ENCODE measurements at regions not wholly inside any gene's neighbourhood (a gene's known extent, or its start where the extent isn't known, plus 50 kb on each side); places are given as distances from the start of the nearest gene placed in this dataset.
"Not testable (repeated sequence)": the region's sequence is repeated elsewhere in the genome, so short reads cannot be mapped to it uniquely, and the experiment has no call there.

DNA sequence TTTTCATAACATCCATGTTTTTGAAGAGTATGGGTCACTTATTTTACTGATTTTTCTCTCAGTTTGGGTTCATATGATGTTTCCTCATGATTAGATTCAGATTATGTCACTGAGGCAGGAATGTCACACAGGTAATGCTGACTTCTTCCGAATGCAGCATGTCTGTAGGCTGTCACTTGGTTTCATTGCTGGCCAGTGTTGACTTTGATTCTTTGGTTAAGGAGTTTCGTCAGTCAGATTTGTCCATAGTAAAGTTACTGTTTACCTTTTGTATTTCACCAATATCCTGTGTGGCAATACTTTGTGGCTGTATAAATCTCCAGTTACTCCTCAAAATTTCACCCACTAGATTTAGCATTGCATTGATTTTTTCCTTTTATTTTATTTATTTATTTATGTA lies 105.6 kb downstream of the MRPL57 start:
- H3K9ac ChIP-seq (ENCODE audit: low read length), result no peak overlapping the region
- H3K27ac ChIP-seq (ENCODE audit: low read depth, low read length), result no peak overlapping the region
- H3K4me1 ChIP-seq (ENCODE audit: control insufficient read depth, insufficient read depth, low read length), result no peaks in the 10 kb centered on the region
- peaks cover 3% of the 10 kb centered on the region for H3K27me3 ChIP-seq (ENCODE audit: control insufficient read depth, insufficient read depth, low read length)
- H3K36me3 ChIP-seq (ENCODE audit: control insufficient read depth, insufficient read depth, low read length), result no peaks in the 10 kb centered on the region
- no peak overlapping the region for H3K4me3 ChIP-seq (ENCODE audit: low read length)

GRCh38 chr13:21287331-21287907 lies 111.0 kb downstream of the MRPL57 start:
- H3K36me3 ChIP-seq (ENCODE audit: control insufficient read depth, insufficient read depth, low read length), result no peaks in the 10 kb centered on the region
- no peaks in the 10 kb centered on the region for H3K4me1 ChIP-seq (ENCODE audit: control insufficient read depth, insufficient read depth, low read length)
- no peaks in the 10 kb centered on the region for H3K27me3 ChIP-seq (ENCODE audit: control insufficient read depth, insufficient read depth, low read length)
- no peak overlapping the region for H3K9ac ChIP-seq (ENCODE audit: low read length)
- H3K4me3 ChIP-seq (ENCODE audit: low read length), result no peak overlapping the region
- no peak overlapping the region for H3K27ac ChIP-seq (ENCODE audit: low read depth, low read length)

DNA sequence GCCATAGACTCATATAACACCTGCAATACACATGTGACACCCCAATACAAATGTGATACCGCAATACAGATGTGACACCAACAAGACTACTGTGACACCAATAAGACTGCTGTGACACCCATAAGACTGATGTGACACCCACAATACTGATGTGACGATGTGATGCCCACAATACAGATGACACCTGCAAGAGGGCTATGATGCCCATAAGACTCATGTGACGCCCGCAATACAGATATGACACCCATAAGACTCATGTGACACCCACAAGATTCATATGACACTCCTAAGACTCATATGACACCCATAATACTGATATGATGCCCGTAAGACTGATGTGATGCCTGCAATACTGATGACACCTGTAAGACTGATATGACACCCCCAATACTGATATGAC lies 113.0 kb downstream of the MRPL57 start:
- no peak overlapping the region for H3K9ac ChIP-seq (ENCODE audit: low read length)
- H3K27me3 ChIP-seq (ENCODE audit: control insufficient read depth, insufficient read depth, low read length), result no peaks in the 10 kb centered on the region
- H3K4me3 ChIP-seq (ENCODE audit: low read length), result no peak overlapping the region
- no peaks in the 10 kb centered on the region for H3K4me1 ChIP-seq (ENCODE audit: control insufficient read depth, insufficient read depth, low read length)
- no peak overlapping the region for H3K27ac ChIP-seq (ENCODE audit: low read depth, low read length)
- H3K36me3 ChIP-seq (ENCODE audit: control insufficient read depth, insufficient read depth, low read length), result no peaks in the 10 kb centered on the region

GRCh38 chr13:21290442-21291002 lies 114.1 kb downstream of the MRPL57 start:
- not testable (repeated sequence) for H3K4me3 ChIP-seq (ENCODE audit: low read length); H3K27ac ChIP-seq (ENCODE audit: low read depth, low read length); H3K36me3 ChIP-seq (ENCODE audit: control insufficient read depth, insufficient read depth, low read length); H3K4me1 ChIP-seq (ENCODE audit: control insufficient read depth, insufficient read depth, low read length); H3K9ac ChIP-seq (ENCODE audit: low read length); H3K27me3 ChIP-seq (ENCODE audit: control insufficient read depth, insufficient read depth, low read length)

- no peaks in the 10 kb centered on the region for H3K36me3 ChIP-seq (ENCODE audit: control insufficient read depth, insufficient read depth, low read length)
- H3K4me1 ChIP-seq (ENCODE audit: control insufficient read depth, insufficient read depth, low read length), result no peaks in the 10 kb centered on the region
- H3K27ac ChIP-seq (ENCODE audit: low read depth, low read length), result no peak overlapping the region
- H3K27me3 ChIP-seq (ENCODE audit: control insufficient read depth, insufficient read depth, low read length), result no peaks in the 10 kb centered on the region
- no peak overlapping the region for H3K4me3 ChIP-seq (ENCODE audit: low read length)
- H3K9ac ChIP-seq (ENCODE audit: low read length), result no peak overlapping the region
Measured at GRCh38 chr13:21291840-21292239, 115.4 kb downstream of the MRPL57 start.

DNA sequence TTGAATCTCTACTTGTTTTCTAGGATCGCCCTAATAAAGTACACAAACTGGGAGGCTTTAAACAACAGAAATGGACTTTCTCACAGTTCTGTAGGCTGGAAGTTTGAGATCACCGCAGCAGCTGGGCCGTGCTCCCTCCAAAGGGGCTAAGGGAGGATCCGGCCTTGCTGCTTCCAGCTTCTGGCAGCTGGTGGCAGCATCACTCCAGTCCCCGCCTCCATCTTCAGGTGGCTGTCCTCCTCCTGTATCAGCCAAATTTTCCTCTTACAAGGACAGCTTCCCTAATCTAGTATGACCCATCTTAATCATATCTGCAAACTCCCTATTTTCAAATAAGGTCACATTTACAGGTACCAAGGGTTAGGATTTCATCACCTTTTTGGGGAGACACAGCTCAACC lies 120.5 kb downstream of the MRPL57 start:
- H3K9ac ChIP-seq (ENCODE audit: low read length); H3K4me3 ChIP-seq (ENCODE audit: low read length); H3K27me3 ChIP-seq (ENCODE audit: control insufficient read depth, insufficient read depth, low read length); H3K36me3 ChIP-seq (ENCODE audit: control insufficient read depth, insufficient read depth, low read length); H3K4me1 ChIP-seq (ENCODE audit: control insufficient read depth, insufficient read depth, low read length): not testable (repeated sequence)
- peak overlapping the region; percentile 67 for H3K27ac ChIP-seq (ENCODE audit: low read depth, low read length)

- Histone ChIP-seq H3K27ac (ENCODE audit: low read depth, low read length) (peak overlapping the region; percentile 67), H3K9ac (ENCODE audit: low read length) (no peak overlapping the region), H3K4me3 (ENCODE audit: low read length) (peak overlapping the region; percentile 85), H3K36me3 (ENCODE audit: control insufficient read depth, insufficient read depth, low read length) (no peaks in the 10 kb centered on the region), H3K27me3 (ENCODE audit: control insufficient read depth, insufficient read depth, low read length) (no peaks in the 10 kb centered on the region), H3K4me1 (ENCODE audit: control insufficient read depth, insufficient read depth, low read length) (no peaks in the 10 kb centered on the region)
Measured at GRCh38 chr13:21297447-21297846, 121.0 kb downstream of the MRPL57 start.

GRCh38 chr13:21297914-21298831 lies 121.7 kb downstream of the MRPL57 start:
- Histone ChIP-seq H3K27ac (ENCODE audit: low read depth, low read length) (peak overlapping the region; percentile 67), H3K36me3 (ENCODE audit: control insufficient read depth, insufficient read depth, low read length) (no peaks in the 10 kb centered on the region), H3K4me3 (ENCODE audit: low read length) (peak overlapping the region; percentile 85), H3K4me1 (ENCODE audit: control insufficient read depth, insufficient read depth, low read length) (no peaks in the 10 kb centered on the region), H3K9ac (ENCODE audit: low read length) (peak overlapping the region; percentile 7), H3K27me3 (ENCODE audit: control insufficient read depth, insufficient read depth, low read length) (no peaks in the 10 kb centered on the region)

DNA sequence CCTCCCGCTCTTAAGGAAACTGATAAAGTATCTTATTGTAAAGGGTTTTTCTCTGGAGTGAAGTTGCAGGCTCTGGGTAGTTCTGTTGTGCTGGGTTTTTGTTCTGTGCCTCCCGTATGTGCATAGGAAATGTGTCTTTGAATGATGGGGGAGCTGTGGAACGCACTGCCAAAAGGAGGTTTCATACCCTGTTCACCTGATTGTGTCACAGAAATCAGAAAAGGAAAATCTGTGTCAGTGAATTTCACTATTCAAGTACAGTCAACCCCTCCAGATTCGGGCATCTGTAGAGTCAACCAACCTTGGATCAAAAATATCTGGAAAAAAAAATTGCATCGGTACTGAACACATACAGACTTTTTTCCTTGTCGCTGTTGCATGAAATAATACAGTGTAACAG lies 127.8 kb downstream of the MRPL57 start:
- H3K4me1 ChIP-seq (ENCODE audit: control insufficient read depth, insufficient read depth, low read length), result no peaks in the 10 kb centered on the region
- no peak overlapping the region for H3K4me3 ChIP-seq (ENCODE audit: low read length)
- no peaks in the 10 kb centered on the region for H3K36me3 ChIP-seq (ENCODE audit: control insufficient read depth, insufficient read depth, low read length)
- no peak overlapping the region for H3K27ac ChIP-seq (ENCODE audit: low read depth, low read length)
- no peaks in the 10 kb centered on the region for H3K27me3 ChIP-seq (ENCODE audit: control insufficient read depth, insufficient read depth, low read length)
- no peak overlapping the region for H3K9ac ChIP-seq (ENCODE audit: low read length)

GRCh38 chr13:21306300-21307073 lies 130.0 kb downstream of the MRPL57 start:
- not testable (repeated sequence) for H3K4me1 ChIP-seq (ENCODE audit: control insufficient read depth, insufficient read depth, low read length); H3K27me3 ChIP-seq (ENCODE audit: control insufficient read depth, insufficient read depth, low read length); H3K4me3 ChIP-seq (ENCODE audit: low read length); H3K9ac ChIP-seq (ENCODE audit: low read length); H3K27ac ChIP-seq (ENCODE audit: low read depth, low read length); H3K36me3 ChIP-seq (ENCODE audit: control insufficient read depth, insufficient read depth, low read length)

DNA sequence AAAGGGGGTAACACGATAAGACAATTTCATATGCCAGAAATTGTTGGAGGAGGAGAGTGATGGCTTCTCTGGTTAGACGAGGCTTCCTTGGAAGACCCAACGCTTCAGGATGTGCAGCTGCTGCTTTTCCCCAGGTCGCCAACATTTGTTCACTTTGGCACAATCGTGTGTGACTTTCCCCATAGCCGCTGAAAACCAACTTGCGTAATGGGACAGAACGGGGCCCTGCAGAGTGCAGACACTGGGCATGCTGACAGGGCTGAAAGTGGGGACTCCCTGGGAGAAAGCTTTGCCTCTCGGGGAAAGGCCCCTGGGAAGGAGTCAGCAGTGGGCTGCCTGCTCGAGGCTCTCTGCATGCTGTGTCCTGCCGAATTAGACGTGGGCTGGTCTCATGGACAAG lies 130.7 kb downstream of the MRPL57 start:
- not testable (repeated sequence) for H3K27me3 ChIP-seq (ENCODE audit: control insufficient read depth, insufficient read depth, low read length); H3K27ac ChIP-seq (ENCODE audit: low read depth, low read length); H3K4me3 ChIP-seq (ENCODE audit: low read length); H3K4me1 ChIP-seq (ENCODE audit: control insufficient read depth, insufficient read depth, low read length); H3K36me3 ChIP-seq (ENCODE audit: control insufficient read depth, insufficient read depth, low read length); H3K9ac ChIP-seq (ENCODE audit: low read length)

DNA sequence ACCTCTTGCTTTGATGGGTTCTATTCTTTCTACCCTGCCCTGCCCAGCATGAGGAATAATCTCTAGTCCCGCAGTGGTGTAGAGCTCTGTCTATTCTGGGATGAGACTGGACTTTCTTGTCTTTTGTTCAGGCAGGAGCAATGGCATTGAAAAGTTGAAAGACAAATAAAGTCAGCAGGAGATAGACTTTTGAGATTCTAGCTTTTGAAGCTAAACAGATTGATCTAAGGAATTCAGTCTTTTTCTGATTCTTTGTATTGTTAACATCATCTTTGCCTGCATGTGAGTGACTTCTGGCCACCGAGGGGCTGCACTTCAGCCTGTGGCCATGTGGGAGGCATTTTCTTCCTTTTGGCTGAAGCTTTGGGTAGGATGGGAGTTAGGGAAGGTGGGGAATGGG lies 132.4 kb downstream of the MRPL57 start:
- Histone ChIP-seq H3K36me3 (ENCODE audit: control insufficient read depth, insufficient read depth, low read length) (no peaks in the 10 kb centered on the region), H3K27me3 (ENCODE audit: control insufficient read depth, insufficient read depth, low read length) (no peaks in the 10 kb centered on the region), H3K4me1 (ENCODE audit: control insufficient read depth, insufficient read depth, low read length) (no peaks in the 10 kb centered on the region), H3K27ac (ENCODE audit: low read depth, low read length) (no peak overlapping the region), H3K4me3 (ENCODE audit: low read length) (no peak overlapping the region), H3K9ac (ENCODE audit: low read length) (no peak overlapping the region)

Data from rectal smooth muscle tissue (tissue), 1 donor.